ENCODE measurements at regions not wholly inside any gene's neighbourhood (a gene's known extent, or its start where the extent isn't known, plus 50 kb on each side); places are given as distances from the start of the nearest gene placed in this dataset.

- no peak for TF ChIP-seq POLR2A (IDR thresholded peaks at IDR 0.05; ENCODE audit: low read depth, low read length)
- no peak for TF ChIP-seq POLR2AphosphoS5 (IDR thresholded peaks at IDR 0.05; ENCODE audit: insufficient read depth, low read depth, low read length)
- no peak for TF ChIP-seq JUN (IDR thresholded peaks at IDR 0.05; ENCODE audit: borderline replicate concordance, insufficient read depth, insufficient read length, low read depth)
- TF ChIP-seq GATA2 (IDR thresholded peaks at IDR 0.05; ENCODE audit: insufficient read depth, insufficient read length, low read depth, low read length): no peak
- TF ChIP-seq, protein P1, sequence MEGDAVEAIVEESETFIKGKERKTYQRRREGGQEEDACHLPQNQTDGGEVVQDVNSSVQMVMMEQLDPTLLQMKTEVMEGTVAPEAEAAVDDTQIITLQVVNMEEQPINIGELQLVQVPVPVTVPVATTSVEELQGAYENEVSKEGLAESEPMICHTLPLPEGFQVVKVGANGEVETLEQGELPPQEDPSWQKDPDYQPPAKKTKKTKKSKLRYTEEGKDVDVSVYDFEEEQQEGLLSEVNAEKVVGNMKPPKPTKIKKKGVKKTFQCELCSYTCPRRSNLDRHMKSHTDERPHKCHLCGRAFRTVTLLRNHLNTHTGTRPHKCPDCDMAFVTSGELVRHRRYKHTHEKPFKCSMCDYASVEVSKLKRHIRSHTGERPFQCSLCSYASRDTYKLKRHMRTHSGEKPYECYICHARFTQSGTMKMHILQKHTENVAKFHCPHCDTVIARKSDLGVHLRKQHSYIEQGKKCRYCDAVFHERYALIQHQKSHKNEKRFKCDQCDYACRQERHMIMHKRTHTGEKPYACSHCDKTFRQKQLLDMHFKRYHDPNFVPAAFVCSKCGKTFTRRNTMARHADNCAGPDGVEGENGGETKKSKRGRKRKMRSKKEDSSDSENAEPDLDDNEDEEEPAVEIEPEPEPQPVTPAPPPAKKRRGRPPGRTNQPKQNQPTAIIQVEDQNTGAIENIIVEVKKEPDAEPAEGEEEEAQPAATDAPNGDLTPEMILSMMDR (IDR thresholded peaks at IDR 0.05; ENCODE audit: extremely low read depth in 1 of 2, insufficient read depth in 1 of 2, low read depth in 1 of 2, low read length in 2 of 2): no peak
- Histone ChIP-seq H3K9me3 (replicated peaks; ENCODE audit: control insufficient read depth, insufficient read depth, low read length) (no peaks in the 10 kb centered on the region), H3K27ac (ENCODE audit: insufficient read depth, low read depth, low read length) (no peak overlapping the region), H3K9me1 (replicated peaks; ENCODE audit: control insufficient read depth, extremely low read depth, insufficient read depth, low read length) (no peaks in the 10 kb centered on the region), H3K4me2 (ENCODE audit: insufficient read depth, low read length) (no peak overlapping the region), H4K20me1 (replicated peaks; ENCODE audit: control insufficient read depth, extremely low read depth, insufficient read depth, low read length) (no peaks in the 10 kb centered on the region), H3K9ac (replicated peaks; ENCODE audit: extremely low read depth, insufficient read depth, low read length) (no peak overlapping the region), H2AFZ (ENCODE audit: low read depth, low read length) (no peak overlapping the region), H3K27me3 (ENCODE audit: control insufficient read depth in 2 of 2, insufficient read depth in 2 of 2, low read length in 2 of 2) (no peaks in the 10 kb centered on the region), H3K36me3 (ENCODE audit: control insufficient read depth in 2 of 2, extremely low read depth in 1 of 2, insufficient read depth in 2 of 2, low read length in 2 of 2) (no peaks in the 10 kb centered on the region), H3K4me1 (ENCODE audit: control insufficient read depth, extremely low read depth, insufficient read depth, low read length) (no peaks in the 10 kb centered on the region), H3K79me2 (ENCODE audit: control insufficient read depth, insufficient read depth, low read length) (no peaks in the 10 kb centered on the region), H3K4me3 (replicated peaks in 1 of 3; ENCODE audit: insufficient read depth in 1 of 3, low read depth in 1 of 3, low read length in 3 of 3) (no peak overlapping the region)
- ChIA-PET POLR2A (no interaction called here), CTCF (no interaction called here)
- BruUV-seq (replicated peaks): no TSS peak
- DNase-seq (ENCODE audit: low read depth, low spot score) (no peak), FAIRE-seq (no peak)
- intact Hi-C loops (cut with micrococcal nuclease): no loop called here
- dilution Hi-C loops (cut with MboI; ENCODE audit: extremely low pct_ligation_motif_present, low sequenced_read_pairs): no loop called here
Measured at GRCh38 chr12:42923156-42923555, 333.6 kb upstream of the PRICKLE1 start.

DNA sequence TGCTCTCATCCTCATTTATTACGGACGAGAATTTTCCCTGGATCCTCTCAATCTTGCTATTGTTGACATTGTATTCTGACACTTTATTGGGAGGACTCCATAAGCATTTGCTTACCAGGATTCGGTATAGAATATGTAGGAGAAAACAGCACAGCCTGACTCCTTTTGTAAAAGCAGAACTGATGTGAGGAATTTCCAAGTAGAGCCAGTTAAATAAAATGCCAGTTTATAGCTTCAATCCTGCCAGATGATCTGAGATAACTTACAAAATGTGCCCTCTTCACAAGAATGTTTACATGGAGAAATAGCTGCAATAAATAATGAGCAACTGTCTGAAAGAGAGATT lies 332.9 kb upstream of the PRICKLE1 start:
- no peak overlapping the region for H3K9ac ChIP-seq (replicated peaks; ENCODE audit: extremely low read depth, insufficient read depth, low read length)
- H3K79me2 ChIP-seq (ENCODE audit: control insufficient read depth, insufficient read depth, low read length): no peaks in the 10 kb centered on the region
- no peaks in the 10 kb centered on the region for H3K9me1 ChIP-seq (replicated peaks; ENCODE audit: control insufficient read depth, extremely low read depth, insufficient read depth, low read length)
- intact Hi-C loops (cut with micrococcal nuclease) (no loop called here), dilution Hi-C loops (cut with MboI; ENCODE audit: extremely low pct_ligation_motif_present, low sequenced_read_pairs) (no loop called here)
- TF ChIP-seq GATA2 (IDR thresholded peaks at IDR 0.05; ENCODE audit: insufficient read depth, insufficient read length, low read depth, low read length): no peak
- TF ChIP-seq JUN (IDR thresholded peaks at IDR 0.05; ENCODE audit: borderline replicate concordance, insufficient read depth, insufficient read length, low read depth): no peak
- TF ChIP-seq, protein P1 (IDR thresholded peaks at IDR 0.05; ENCODE audit: extremely low read depth in 1 of 2, insufficient read depth in 1 of 2, low read depth in 1 of 2, low read length in 2 of 2): no peak
- no peak for TF ChIP-seq POLR2A (IDR thresholded peaks at IDR 0.05; ENCODE audit: low read depth, low read length)
- no peak overlapping the region for H3K4me3 ChIP-seq (replicated peaks in 1 of 3; ENCODE audit: insufficient read depth in 1 of 3, low read depth in 1 of 3, low read length in 3 of 3)
- H3K9me3 ChIP-seq (replicated peaks; ENCODE audit: control insufficient read depth, insufficient read depth, low read length): no peaks in the 10 kb centered on the region
- no peaks in the 10 kb centered on the region for H3K36me3 ChIP-seq (ENCODE audit: control insufficient read depth in 2 of 2, extremely low read depth in 1 of 2, insufficient read depth in 2 of 2, low read length in 2 of 2)
- H3K4me1 ChIP-seq (ENCODE audit: control insufficient read depth, extremely low read depth, insufficient read depth, low read length): no peaks in the 10 kb centered on the region
- DNase-seq (ENCODE audit: low read depth, low spot score): no peak
- H4K20me1 ChIP-seq (replicated peaks; ENCODE audit: control insufficient read depth, extremely low read depth, insufficient read depth, low read length): no peaks in the 10 kb centered on the region
- CTCF ChIA-PET: no interaction called here
- H3K27me3 ChIP-seq (ENCODE audit: control insufficient read depth in 2 of 2, insufficient read depth in 2 of 2, low read length in 2 of 2): no peaks in the 10 kb centered on the region
- no peak overlapping the region for H3K4me2 ChIP-seq (ENCODE audit: insufficient read depth, low read length)
- no peak overlapping the region for H2AFZ ChIP-seq (ENCODE audit: low read depth, low read length)
- BruUV-seq (replicated peaks): no TSS peak
- no peak overlapping the region for H3K27ac ChIP-seq (ENCODE audit: insufficient read depth, low read depth, low read length)
- no peak for FAIRE-seq
- POLR2A ChIA-PET: no interaction called here

All from endothelial cell of umbilical vein (primary cell).